MM.1S (cell line): ENCODE measurements at regions not wholly inside any gene's neighbourhood (a gene's known extent, or its start where the extent isn't known, plus 50 kb on each side); places are given as distances from the start of the nearest gene placed in this dataset.

Source experiments
- DNase-seq: peaks from one replicate; pipeline ENCODE4 v3.0.0-alpha.2; 2015
- H2AFZ ChIP-seq: fragments of 300-600 bp; sonication (generic); 2 replicates; pipeline ENCODE4 v1.6.0; 2016; ENCODE audit warnings: antibody characterized with exemption, low read length
- H3F3A ChIP-seq: fragments of 300-600 bp; sonication (generic); 2 replicates; pipeline ENCODE4 v1.6.1; 2016; ENCODE audit warnings: mild to moderate bottlenecking, antibody characterized with exemption, low read length, moderate library complexity, mixed read lengths; ENCODE audit not compliant: insufficient read depth
- H3K27ac ChIP-seq: fragments of 300-600 bp; sonication (generic); 2 replicates; pipeline ENCODE4 v1.5.1; 2016; ENCODE audit warnings: mild to moderate bottlenecking, low read length
- H3K27me3 ChIP-seq: fragments of 300-600 bp; sonication (generic); replicated peaks from 2 replicates; pipeline ENCODE4 v1.6.0; 2016; ENCODE audit warnings: low read length; ENCODE audit not compliant: insufficient read depth
- H3K36me3 ChIP-seq: fragments of 300-600 bp; sonication (generic); replicated peaks from 2 replicates; pipeline ENCODE4 v1.6.1; 2016; ENCODE audit warnings: mild to moderate bottlenecking, low read length, mixed read lengths; ENCODE audit not compliant: insufficient read depth
- H3K4me1 ChIP-seq: fragments of 300-600 bp; sonication (generic); 2 replicates; pipeline ENCODE4 v1.6.1; 2016; ENCODE audit warnings: low read length, mixed read lengths
- H3K4me2 ChIP-seq: fragments of 300-600 bp; sonication (generic); 2 replicates; pipeline ENCODE4 v1.6.0; 2016; ENCODE audit warnings: low read depth, low read length
- H3K4me3 ChIP-seq: fragments of 300-600 bp; sonication (generic); 2 replicates; pipeline ENCODE4 v1.5.1; 2016; ENCODE audit warnings: low read length, mixed read lengths
- H3K79me2 ChIP-seq: fragments of 300-600 bp; sonication (generic); 2 replicates; pipeline ENCODE4 v1.6.1; 2016; ENCODE audit warnings: mixed run types, low read length, mixed read lengths
- H3K9ac ChIP-seq: fragments of 300-600 bp; sonication (generic); 2 replicates; pipeline ENCODE4 v1.6.1; 2016; ENCODE audit warnings: low read length, mixed read lengths
- H3K9me2 ChIP-seq: fragments of 300-600 bp; sonication (generic); replicated peaks from 2 replicates; pipeline ENCODE4 v1.6.1; 2016; ENCODE audit warnings: mild to moderate bottlenecking, low read length, mixed read lengths; ENCODE audit not compliant: insufficient read depth
- H3K9me3 ChIP-seq: fragments of 300-600 bp; sonication (generic); replicated peaks from 2 replicates; pipeline ENCODE4 v1.6.1; 2016; ENCODE audit warnings: mild to moderate bottlenecking, low read length, mixed read lengths; ENCODE audit not compliant: insufficient read depth
- H4K20me1 ChIP-seq: fragments of 300-600 bp; sonication (generic); 2 replicates; pipeline ENCODE4 v1.6.1; 2016; ENCODE audit warnings: mild to moderate bottlenecking, low read length, moderate library complexity, mixed read lengths; ENCODE audit not compliant: insufficient read depth
- CTCF ChIP-seq: fragments of 300-600 bp; sonication (generic); IDR thresholded peaks from 2 replicates; pipeline ENCODE4 v1.5.1; 2016; ENCODE audit warnings: antibody characterized with exemption, low read length, mixed read lengths
- EZH2 ChIP-seq: fragments of 300-600 bp; sonication (generic); optimal IDR thresholded peaks from 2 replicates; pipeline ENCODE3; 2017; ENCODE audit warnings: low read depth, mild to moderate bottlenecking, antibody characterized with exemption, low read length, mixed read lengths
- EZH2phosphoT487 ChIP-seq: fragments of 300-600 bp; sonication (generic); IDR thresholded peaks from 2 replicates; pipeline ENCODE4 v1.6.1; 2018; ENCODE audit warnings: antibody characterized with exemption, low read length

GRCh38 chr9:3059781-3060468 lies 216.0 kb upstream of the PUM3 start:
- Histone ChIP-seq H3K79me2 (no peaks in the 10 kb centered on the region), H4K20me1 (no peaks in the 10 kb centered on the region), H2AFZ (0 out of 2 replicates have a peak overlapping the region, but pooled peaks have one; percentile 1), H3K9me2 (no peaks in the 10 kb centered on the region), H3K4me3 (0 out of 2 replicates have a peak overlapping the region, but pooled peaks have one; percentile 9), H3F3A (no peaks in the 10 kb centered on the region; the same call in 1 of the 2 replicates), H3K9me3 (no peaks in the 10 kb centered on the region), H3K9ac (no peak overlapping the region), H3K27ac (peak overlapping the region; percentile 37; the same call in 1 of the 2 replicates), H3K27me3 (no peaks in the 10 kb centered on the region), H3K4me1 (peaks cover 8% of the 10 kb centered on the region), H3K4me2 (peak overlapping the region; percentile 22), H3K36me3 (no peaks in the 10 kb centered on the region)
- TF ChIP-seq EZH2phosphoT487 (no peak), EZH2 (no peak), CTCF (no peak)
- peak; percentile 48 for DNase-seq

GRCh38 chr9:3058409-3058808 lies 214.5 kb upstream of the PUM3 start:
- Histone ChIP-seq H3K36me3 (no peaks in the 10 kb centered on the region), H3K4me1 (peaks cover 8% of the 10 kb centered on the region), H3F3A (no peaks in the 10 kb centered on the region; the same call in 1 of the 2 replicates), H3K9ac (no peak overlapping the region), H3K27me3 (no peaks in the 10 kb centered on the region), H4K20me1 (no peaks in the 10 kb centered on the region), H3K27ac (no peak overlapping the region), H2AFZ (no peak overlapping the region), H3K79me2 (no peaks in the 10 kb centered on the region), H3K4me3 (no peak overlapping the region), H3K4me2 (no peak overlapping the region), H3K9me2 (no peaks in the 10 kb centered on the region), H3K9me3 (no peaks in the 10 kb centered on the region)
- no peak for DNase-seq
- no peak for TF ChIP-seq EZH2
- TF ChIP-seq EZH2phosphoT487, result no peak
- no peak for TF ChIP-seq CTCF

- Histone ChIP-seq H3K36me3 (no peaks in the 10 kb centered on the region), H3K9me3 (no peaks in the 10 kb centered on the region), H3K4me3 (no peak overlapping the region), H3K9me2 (no peaks in the 10 kb centered on the region), H3F3A (no peaks in the 10 kb centered on the region), H2AFZ (no peak overlapping the region), H3K79me2 (no peaks in the 10 kb centered on the region), H3K9ac (no peak overlapping the region), H3K27ac (no peak overlapping the region), H3K4me1 (peaks cover under 1% of the 10 kb centered on the region; the same call in 1 of the 2 replicates), H3K27me3 (no peaks in the 10 kb centered on the region), H3K4me2 (no peak overlapping the region), H4K20me1 (no peaks in the 10 kb centered on the region)
- TF ChIP-seq CTCF, result no peak
- no peak for TF ChIP-seq EZH2phosphoT487
- no peak for TF ChIP-seq EZH2
- DNase-seq, result no peak
Observed at GRCh38 chr9:3054017-3054586, 210.2 kb upstream of the PUM3 start.
